OCI-LY7 (cell line): ENCODE measurements at regions not wholly inside any gene's neighbourhood (a gene's known extent, or its start where the extent isn't known, plus 50 kb on each side); places are given as distances from the start of the nearest gene placed in this dataset.

Source experiments
- BruUV-seq: library from RNA; stranded (reverse); fragments of 400-500 nt; replicated peaks from 2 replicates; lab custom pipeline; 2021; lab: Mats Ljungman, UMichigan
- CTCF ChIA-PET: fragments of 300-600 bp; sonication (Branson Sonifier 250); formaldehyde crosslinking; loops from one replicate; lab custom pipeline; 2022; ENCODE audit warnings: antibody characterized with exemption; ENCODE audit not compliant: unreplicated experiment; lab: Charles Lee
- POLR2A ChIA-PET: fragments of 300-600 bp; sonication (Branson Sonifier 250); formaldehyde crosslinking; loops from one replicate; lab custom pipeline; 2022; ENCODE audit warnings: antibody characterized with exemption; lab: Charles Lee
- DNase-seq: peaks from one replicate; pipeline ENCODE4 v3.0.0-alpha.2; 2015; ENCODE audit warnings: low spot score
- H2AFZ ChIP-seq: fragments of 200-600 bp; sonication (generic), shearing (Covaris generic); 2 replicates; pipeline ENCODE4 v1.6.1; 2014; ENCODE audit warnings: mild to moderate bottlenecking, antibody characterized with exemption, low read length, moderate library complexity
- H3K27ac ChIP-seq: fragments of 200-600 bp; sonication (generic); 2 replicates; pipeline ENCODE4 v1.5.1; 2014; ENCODE audit warnings: mixed run types, low read depth, mild to moderate bottlenecking, moderate library complexity, low read length, inconsistent platforms; ENCODE audit not compliant: poor library complexity, severe bottlenecking
- H3K36me3 ChIP-seq: fragments of 200-600 bp; sonication (generic); 2 replicates; pipeline ENCODE4 v1.6.1; 2014; ENCODE audit warnings: mild to moderate bottlenecking, antibody characterized with exemption, low read length, moderate library complexity, mixed read lengths; ENCODE audit not compliant: insufficient read depth
- H3K4me1 ChIP-seq: fragments of 200-600 bp; sonication (generic); 2 replicates; pipeline ENCODE4 v1.5.1; 2014; ENCODE audit warnings: mild to moderate bottlenecking, low read length; ENCODE audit not compliant: insufficient read depth, poor library complexity, severe bottlenecking
- H3K4me2 ChIP-seq: fragments of 200-600 bp; sonication (generic); 2 replicates; pipeline ENCODE4 v1.6.1; 2014; ENCODE audit warnings: mild to moderate bottlenecking, low read length
- H3K4me3 ChIP-seq: fragments of 200-600 bp; sonication (generic); 2 replicates; pipeline ENCODE4 v1.5.1; 2014; ENCODE audit warnings: mild to moderate bottlenecking, low read depth, low read length; ENCODE audit not compliant: poor library complexity, severe bottlenecking
- H3K79me2 ChIP-seq: fragments of 200-600 bp; sonication (generic); 2 replicates; pipeline ENCODE4 v1.6.1; 2016; ENCODE audit warnings: low read depth, mild to moderate bottlenecking, low read length, moderate library complexity, mixed read lengths; ENCODE audit not compliant: insufficient read depth
- H3K9me2 ChIP-seq: fragments of 200-600 bp; sonication (generic); 2 replicates; pipeline ENCODE4 v1.6.1; 2016; ENCODE audit warnings: mild to moderate bottlenecking, low read length, mixed read lengths; ENCODE audit not compliant: insufficient read depth
- H3K9me3 ChIP-seq: fragments of 200-600 bp; sonication (generic); 2 replicates; pipeline ENCODE4 v1.6.1; 2014; ENCODE audit warnings: mild to moderate bottlenecking, mixed run types, low read length, mixed read lengths
- H4K20me1 ChIP-seq: fragments of 200-600 bp; sonication (generic); 2 replicates; pipeline ENCODE4 v1.6.1; 2014; ENCODE audit warnings: mild to moderate bottlenecking, antibody characterized with exemption, low read length, moderate library complexity, mixed read lengths; ENCODE audit not compliant: insufficient read depth
- CTCF ChIP-seq: fragments of 200-600 bp; sonication (generic); conservative IDR thresholded peaks from 2 replicates; pipeline ENCODE4 v1.5.1; 2014; ENCODE audit warnings: mild to moderate bottlenecking, antibody characterized with exemption, low read length, moderate library complexity, mixed read lengths
- EZH2phosphoT487 ChIP-seq: fragments of 200-600 bp; sonication (generic); IDR thresholded peaks from 2 replicates; pipeline ENCODE4 v1.6.1; 2018; ENCODE audit warnings: low read depth, borderline replicate concordance, mild to moderate bottlenecking, mixed run types, antibody characterized with exemption, low read length, moderate library complexity, mixed read lengths
- intact Hi-C: fragments of 100-400 bp; cut with micrococcal nuclease; formaldehyde crosslinking; loops from one replicate; pipeline ENCODE4 v1.10.0; 2022; ENCODE audit not compliant: unreplicated experiment

- no peak overlapping the region for H2AFZ ChIP-seq
- no peaks in the 10 kb centered on the region for H3K9me2 ChIP-seq
- intact Hi-C loops = no loop called here
- no peak for TF ChIP-seq EZH2phosphoT487
- TF ChIP-seq CTCF = no peak
- H4K20me1 ChIP-seq = no peaks in the 10 kb centered on the region
- ChIA-PET POLR2A (interaction anchor here (0.5 to 0.6 kb wide), 3 partner anchors 17 to 1281 kb away, joined by 3 to 4 read pairs (median 3); no protein-coding TSS in a partner anchor), CTCF (no interaction called here)
- H3K4me1 ChIP-seq = no peaks in the 10 kb centered on the region
- no peak overlapping the region for H3K4me2 ChIP-seq
- no peaks in the 10 kb centered on the region for H3K79me2 ChIP-seq
- BruUV-seq = no TSS peak
- no peak overlapping the region for H3K4me3 ChIP-seq
- no peaks in the 10 kb centered on the region for H3K36me3 ChIP-seq
- H3K27ac ChIP-seq = no peak overlapping the region
- no peak for DNase-seq
- H3K9me3 ChIP-seq = no peaks in the 10 kb centered on the region
These were observed 126.6 kb upstream of the ST8SIA2 start for GRCh38 chr15:92266796-92267685.

GRCh38 chr15:92268900-92269299 is 124.8 kb upstream of the ST8SIA2 start:
- intact Hi-C loops = no loop called here
- BruUV-seq = no TSS peak
- H3K9me3 ChIP-seq = no peaks in the 10 kb centered on the region
- TF ChIP-seq CTCF (no peak), EZH2phosphoT487 (no peak)
- POLR2A ChIA-PET = no interaction called here
- no peaks in the 10 kb centered on the region for H3K4me1 ChIP-seq
- H3K4me3 ChIP-seq = no peak overlapping the region
- H3K79me2 ChIP-seq = no peaks in the 10 kb centered on the region
- H3K36me3 ChIP-seq = no peaks in the 10 kb centered on the region
- H2AFZ ChIP-seq = no peak overlapping the region
- no peak overlapping the region for H3K4me2 ChIP-seq
- no peak overlapping the region for H3K27ac ChIP-seq
- H3K9me2 ChIP-seq = no peaks in the 10 kb centered on the region
- CTCF ChIA-PET = no interaction called here
- no peak for DNase-seq
- H4K20me1 ChIP-seq = no peaks in the 10 kb centered on the region

- POLR2A ChIA-PET = interaction anchor here (1.5 kb wide), 1 partner anchor 63 kb away, joined by 3 read pairs; no protein-coding TSS in a partner anchor
- Histone ChIP-seq H3K4me2 (no peak overlapping the region), H3K79me2 (no peaks in the 10 kb centered on the region), H3K4me1 (no peaks in the 10 kb centered on the region), H3K9me3 (no peaks in the 10 kb centered on the region), H3K9me2 (no peaks in the 10 kb centered on the region), H2AFZ (no peak overlapping the region), H3K4me3 (no peak overlapping the region), H3K36me3 (no peaks in the 10 kb centered on the region), H3K27ac (no peak overlapping the region), H4K20me1 (no peaks in the 10 kb centered on the region)
- DNase-seq = no peak
- intact Hi-C loops = no loop called here
- CTCF ChIA-PET = no interaction called here
- TF ChIP-seq CTCF = no peak
- no peak for TF ChIP-seq EZH2phosphoT487
- BruUV-seq = no TSS peak
These were observed 122.5 kb upstream of the ST8SIA2 start for GRCh38 chr15:92271179-92271578.
